Pancreas (tissue), 10 donors: ENCODE measurements at regions not wholly inside any gene's neighbourhood (a gene's known extent, or its start where the extent isn't known, plus 50 kb on each side); places are given as distances from the start of the nearest gene placed in this dataset.
A peak's percentile ranks its signal among the peaks of the same experiment; 100 is the strongest.

Experiments used
- ATAC-seq, 4 donors: fragments of 200-7000 bp; cut with Tn5 transposase; one replicate each; pipeline versions ENCODE4 v1.8.0 to v1.9.1; 2020; ENCODE audit warnings: mild to moderate bottlenecking in 4 of 4, moderate library complexity in 4 of 4
- DNase-seq, 6 donors: peaks; one replicate each; pipeline ENCODE4 v3.0.0-alpha.2; 2020
- FAIRE-seq: peaks from 2 replicates; lab custom pipeline; 2012; peaks lifted over from hg19 to GRCh38; lab: Jason Lieb, UNC
- H3K27ac ChIP-seq, 4 donors: fragments of 200-600 bp; sonication (generic); 1 replicate in 3 of 4; 2 replicates in 1 of 4; pipeline versions ENCODE4 v1.5.0 to v1.8.0; 2020
- H3K27me3 ChIP-seq, 4 donors: fragments of 200-600 bp; one replicate each; pipeline ENCODE4 v1.8.0; 2021
- H3K36me3 ChIP-seq, 3 donors: fragments of 200-600 bp; sonication (generic) in 1 of 3; one replicate each; pipeline versions ENCODE4 v1.5.0 to v1.8.0; 2020 to 2021
- H3K4me1 ChIP-seq, 3 donors: fragments of 200-600 bp; one replicate each; pipeline ENCODE4 v1.8.0; 2021
- H3K4me3 ChIP-seq, 4 donors: fragments of 200-600 bp; sonication (generic) in 2 of 4; one replicate each; pipeline versions ENCODE4 v1.5.0 to v1.8.0; 2020 to 2021
- H3K9me3 ChIP-seq, 4 donors: fragments of 200-600 bp; one replicate each; pipeline ENCODE4 v1.8.0; 2021
- WGBS, 2 donors: extraction: QIAGEN DNeasy Blood & Tissue Kit; methylation state at CpG; one replicate each; pipeline ENCODE4 v1.1.7; 2013; 5-methylcytosine and 5-hydroxymethylcytosine counted together
- intact Hi-C, 3 donors: fragments of 100-400 bp; cut with DNase I; formaldehyde crosslinking; loops; one replicate each; pipeline versions ENCODE4 v1.11.1 to v1.14.2; 2022
- TF ChIP-seq, protein P1 (sequence below), 4 donors: fragments of 200-600 bp; sonication (generic) in 3 of 4; IDR thresholded peaks; one replicate each; pipeline versions ENCODE4 v1.5.0 to v1.8.0; 2021; ENCODE audit warnings: antibody characterized with exemption in 4 of 4
- donor health status: healthy with polysubstance abuse.
- donor health status: DM: no; HTN: no; CAD: no; lungs with moderate emphysema.
- donor health status: DM: no; HTN: no; CAD: no.
- donor health status: control.
- donor health status: control.
- donor health status: Bipolar disorder and iron deficiency.
- donor health status: DM: yes; HTN: yes; CAD: no.
- donor health status: DM: no; HTN: no; CAD: no.
- donor health status: DM: no; HTN: no; CAD: no.
- donor health status: DM: yes; HTN: yes; CAD: no.

DNA sequence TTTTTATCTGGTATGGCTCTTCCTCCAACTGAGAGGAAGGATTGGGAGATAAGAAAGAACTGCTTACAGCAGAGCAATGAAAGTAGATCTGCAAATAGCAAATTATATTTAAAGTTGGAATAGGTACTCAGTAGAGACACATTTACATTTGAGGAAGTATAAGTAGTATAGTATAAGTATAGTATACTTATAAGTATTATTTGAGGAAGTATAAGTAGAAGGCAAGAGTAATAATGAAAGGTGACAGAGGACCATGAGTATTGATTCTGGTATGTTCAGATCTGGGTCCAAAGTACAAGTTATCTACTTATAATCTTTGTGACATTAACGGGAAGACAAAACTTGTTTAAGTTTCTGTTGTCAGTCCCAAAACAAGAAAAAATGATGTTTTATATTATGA lies 527.6 kb upstream of the SORCS1 start:
- DNase-seq = no peak
- Histone ChIP-seq H3K36me3 (no peaks in the 10 kb centered on the region), H3K27ac (no peak overlapping the region), H3K4me1 (no peaks in the 10 kb centered on the region), H3K27me3 (no peaks in the 10 kb centered on the region), H3K9me3 (no peaks in the 10 kb centered on the region), H3K4me3 (no peak overlapping the region)
- no peak for ATAC-seq
- TF ChIP-seq, protein P1, sequence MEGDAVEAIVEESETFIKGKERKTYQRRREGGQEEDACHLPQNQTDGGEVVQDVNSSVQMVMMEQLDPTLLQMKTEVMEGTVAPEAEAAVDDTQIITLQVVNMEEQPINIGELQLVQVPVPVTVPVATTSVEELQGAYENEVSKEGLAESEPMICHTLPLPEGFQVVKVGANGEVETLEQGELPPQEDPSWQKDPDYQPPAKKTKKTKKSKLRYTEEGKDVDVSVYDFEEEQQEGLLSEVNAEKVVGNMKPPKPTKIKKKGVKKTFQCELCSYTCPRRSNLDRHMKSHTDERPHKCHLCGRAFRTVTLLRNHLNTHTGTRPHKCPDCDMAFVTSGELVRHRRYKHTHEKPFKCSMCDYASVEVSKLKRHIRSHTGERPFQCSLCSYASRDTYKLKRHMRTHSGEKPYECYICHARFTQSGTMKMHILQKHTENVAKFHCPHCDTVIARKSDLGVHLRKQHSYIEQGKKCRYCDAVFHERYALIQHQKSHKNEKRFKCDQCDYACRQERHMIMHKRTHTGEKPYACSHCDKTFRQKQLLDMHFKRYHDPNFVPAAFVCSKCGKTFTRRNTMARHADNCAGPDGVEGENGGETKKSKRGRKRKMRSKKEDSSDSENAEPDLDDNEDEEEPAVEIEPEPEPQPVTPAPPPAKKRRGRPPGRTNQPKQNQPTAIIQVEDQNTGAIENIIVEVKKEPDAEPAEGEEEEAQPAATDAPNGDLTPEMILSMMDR (IDR thresholded peaks at IDR 0.05) = no peak
- WGBS, 2 donors = 33 to 44% methylated on average over 1 of the region's 1 CpG
- FAIRE-seq = no peak
- intact Hi-C loops = no loop called here

DNA sequence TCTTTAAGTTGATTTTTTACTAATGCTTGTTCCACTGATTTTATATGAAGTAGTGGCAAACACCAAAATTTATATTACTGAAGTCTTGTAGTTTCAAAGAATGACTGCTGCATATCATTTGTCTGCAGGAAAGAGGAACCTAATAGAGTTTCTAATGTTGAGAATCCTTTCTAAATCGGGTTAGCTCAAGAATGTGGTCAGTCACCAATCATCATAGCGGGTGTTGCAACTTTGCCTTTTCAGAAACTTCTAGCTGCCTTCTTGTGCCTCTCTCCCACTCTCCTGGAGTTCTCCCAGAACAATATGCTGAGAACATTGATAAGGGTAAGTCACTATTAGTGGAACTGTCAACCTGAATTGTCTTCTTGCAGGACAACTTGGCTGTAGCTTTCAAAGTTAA lies 524.8 kb upstream of the SORCS1 start:
- DNase-seq = no peak
- intact Hi-C loops = no loop called here
- TF ChIP-seq, protein P1 (IDR thresholded peaks at IDR 0.05) = no peak

DNA sequence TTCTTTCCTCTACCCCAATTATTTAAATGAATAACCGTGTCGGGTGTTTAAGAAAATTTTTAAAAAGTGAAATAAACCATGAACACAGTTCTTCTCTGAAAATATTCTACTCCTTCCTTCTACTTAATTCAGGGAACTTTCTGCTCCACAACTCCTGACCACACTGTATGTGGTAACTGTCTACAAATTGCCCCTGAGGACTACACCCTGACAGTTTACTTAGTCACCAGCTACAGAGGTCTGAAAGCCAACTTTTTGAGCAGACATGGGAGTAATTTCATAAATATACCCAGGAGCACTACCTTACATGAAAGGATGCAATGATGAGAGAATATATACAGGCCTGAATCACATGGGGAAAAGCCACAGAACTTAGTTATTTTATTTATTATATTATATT lies 523.2 kb upstream of the SORCS1 start:
- intact Hi-C loops = no loop called here
- H3K36me3 ChIP-seq = no peaks in the 10 kb centered on the region
- FAIRE-seq (no peak), ATAC-seq (no peak), DNase-seq (no peak)
- whole genome bisulfite sequencing, 2 donors = 85 to 94% methylated on average over 2 of the region's 2 CpGs
- H3K4me3 ChIP-seq = no peak overlapping the region
- TF ChIP-seq, protein P1 (IDR thresholded peaks at IDR 0.05) = no peak
- H3K4me1 ChIP-seq = no peaks in the 10 kb centered on the region
- H3K9me3 ChIP-seq = no peaks in the 10 kb centered on the region
- H3K27ac ChIP-seq = no peak overlapping the region
- H3K27me3 ChIP-seq = no peaks in the 10 kb centered on the region

More for the DNA sequence above, 524.8 kb upstream of the SORCS1 start:
- Histone ChIP-seq H3K9me3 (no peaks in the 10 kb centered on the region), H3K36me3 (no peaks in the 10 kb centered on the region), H3K4me1 (no peaks in the 10 kb centered on the region), H3K4me3 (no peak overlapping the region), H3K27me3 (no peaks in the 10 kb centered on the region), H3K27ac (no peak overlapping the region)
- no peak for FAIRE-seq
- no peak for ATAC-seq
- 55 to 77% methylated on average over 2 of the region's 2 CpGs for WGBS, 2 donors

DNA sequence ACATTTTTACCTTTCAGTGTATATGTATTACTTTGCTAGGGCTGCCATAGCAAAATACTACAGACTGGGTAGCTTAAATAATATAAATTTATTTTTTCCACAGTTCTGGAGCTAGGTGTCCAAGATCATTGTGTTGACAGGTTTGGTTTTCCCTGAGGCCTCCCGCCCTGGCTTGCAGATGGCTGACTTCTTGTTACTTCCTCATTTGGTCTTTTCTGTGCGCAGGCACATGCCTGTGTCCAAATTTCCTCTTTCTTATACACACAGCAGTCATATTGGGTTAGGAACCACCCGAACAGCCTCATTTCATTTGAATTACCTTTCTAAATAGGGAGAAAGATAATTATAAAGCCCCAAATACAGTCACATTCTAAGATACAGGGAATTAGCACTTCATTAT lies 521.6 kb upstream of the SORCS1 start:
- no peak for FAIRE-seq
- TF ChIP-seq, protein P1 (IDR thresholded peaks at IDR 0.05) = no peak
- no peaks in the 10 kb centered on the region for H3K36me3 ChIP-seq
- H3K4me3 ChIP-seq = no peak overlapping the region
- DNase-seq = no peak
- ATAC-seq = peak in 2 of 4 donors; percentile 43 to 64
- 61 to 80% methylated on average over 3 of the region's 3 CpGs for WGBS, 2 donors
- H3K4me1 ChIP-seq = no peaks in the 10 kb centered on the region
- no peaks in the 10 kb centered on the region for H3K9me3 ChIP-seq
- H3K27me3 ChIP-seq = no peaks in the 10 kb centered on the region
- intact Hi-C loops = no loop called here
- H3K27ac ChIP-seq = no peak overlapping the region

DNA sequence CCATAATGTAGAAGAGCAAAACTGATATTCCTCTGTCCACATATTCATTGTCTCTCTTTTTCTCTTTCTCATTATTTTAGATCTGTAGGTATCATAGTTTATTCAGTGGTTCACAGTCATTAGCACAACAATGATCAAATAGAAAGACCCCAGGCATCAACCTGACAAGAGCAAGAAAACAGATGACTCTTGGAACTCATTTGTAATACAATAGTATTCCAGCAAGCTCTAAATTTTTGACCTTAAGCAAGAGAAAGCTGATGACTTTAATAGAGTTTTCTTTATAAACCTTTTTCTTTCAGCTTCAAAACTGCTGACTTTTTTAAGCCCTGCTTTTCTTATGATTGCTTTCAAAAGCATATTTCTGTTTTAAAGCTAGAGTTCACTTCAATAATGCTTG lies 507.5 kb upstream of the SORCS1 start:
- intact Hi-C loops = no loop called here
- DNase-seq = no peak
- TF ChIP-seq, protein P1 (IDR thresholded peaks at IDR 0.05) = no peak

More for the DNA sequence above, 507.5 kb upstream of the SORCS1 start:
- Histone ChIP-seq H3K27me3 (no peaks in the 10 kb centered on the region), H3K9me3 (no peaks in the 10 kb centered on the region), H3K27ac (no peak overlapping the region), H3K36me3 (no peaks in the 10 kb centered on the region), H3K4me3 (no peak overlapping the region), H3K4me1 (no peaks in the 10 kb centered on the region)
- no peak for ATAC-seq
- no peak for FAIRE-seq
